T-helper 2 cell treated with Interferon-gamma antibody and Interleukin-4, amounts not matched to agents 5 μg/mL and 100 μg/mL, for 36 hours (primary cell): ENCODE measurements at regions not wholly inside any gene's neighbourhood (a gene's known extent, or its start where the extent isn't known, plus 50 kb on each side); places are given as distances from the start of the nearest gene placed in this dataset.

ENCODE experiments used
- DNase-seq: peaks from one replicate; pipeline ENCODE4 v3.0.0; 2021; ENCODE audit warnings: low spot score
- H3K27ac Mint-ChIP-seq: one replicate; pipeline ENCODE4 v1.8.0; 2021; ENCODE audit warnings: mild to moderate bottlenecking, mixed read lengths
- H3K27me3 Mint-ChIP-seq: one replicate; pipeline ENCODE4 v1.8.0; 2021; ENCODE audit warnings: low read depth, mixed read lengths
- H3K36me3 Mint-ChIP-seq: one replicate; pipeline ENCODE4 v1.8.0; 2021; ENCODE audit warnings: low read depth, mixed read lengths
- H3K4me1 Mint-ChIP-seq: one replicate; pipeline ENCODE4 v1.8.0; 2021; ENCODE audit warnings: low read depth, mixed read lengths
- H3K4me3 Mint-ChIP-seq: one replicate; pipeline ENCODE4 v1.8.0; 2022; ENCODE audit warnings: mild to moderate bottlenecking, moderate library complexity, mixed read lengths
- H3K9me3 Mint-ChIP-seq: one replicate; pipeline ENCODE4 v1.8.0; 2021; ENCODE audit warnings: mixed read lengths

- H3K9me3 Mint-ChIP-seq, result peaks cover 63% of the 10 kb centered on the region
- no peak overlapping the region for H3K27ac Mint-ChIP-seq
- DNase-seq, result no peak
These were observed 1202.9 kb upstream of the CDH8 start for GRCh38 chr16:63239065-63239570.

GRCh38 chr16:63230421-63231040 lies 1194.3 kb upstream of the CDH8 start:
- DNase-seq, result no peak
- Mint-ChIP-seq H3K36me3 (no peaks in the 10 kb centered on the region), H3K27ac (no peak overlapping the region)

More at GRCh38 chr16:63239065-63239570, 1202.9 kb upstream of the CDH8 start:
- Mint-ChIP-seq H3K4me1 (no peaks in the 10 kb centered on the region), H3K36me3 (peaks cover 1% of the 10 kb centered on the region), H3K4me3 (no peak overlapping the region), H3K27me3 (no peaks in the 10 kb centered on the region)

GRCh38 chr16:63228259-63228658 lies 1192.0 kb upstream of the CDH8 start:
- H3K9me3 Mint-ChIP-seq, result peaks cover 60% of the 10 kb centered on the region
- no peaks in the 10 kb centered on the region for H3K4me1 Mint-ChIP-seq
- H3K36me3 Mint-ChIP-seq, result no peaks in the 10 kb centered on the region
- no peaks in the 10 kb centered on the region for H3K27me3 Mint-ChIP-seq
- no peak for DNase-seq
- H3K4me3 Mint-ChIP-seq, result no peak overlapping the region
- no peak overlapping the region for H3K27ac Mint-ChIP-seq

More at GRCh38 chr16:63230421-63231040, 1194.3 kb upstream of the CDH8 start:
- Mint-ChIP-seq H3K4me3 (no peak overlapping the region), H3K4me1 (no peaks in the 10 kb centered on the region), H3K9me3 (peaks cover 60% of the 10 kb centered on the region), H3K27me3 (no peaks in the 10 kb centered on the region)

GRCh38 chr16:63223851-63224250 lies 1187.6 kb upstream of the CDH8 start:
- Mint-ChIP-seq H3K36me3 (no peaks in the 10 kb centered on the region), H3K4me3 (no peak overlapping the region), H3K9me3 (peaks cover 59% of the 10 kb centered on the region), H3K4me1 (no peaks in the 10 kb centered on the region), H3K27ac (no peak overlapping the region), H3K27me3 (no peaks in the 10 kb centered on the region)
- DNase-seq, result no peak

DNA sequence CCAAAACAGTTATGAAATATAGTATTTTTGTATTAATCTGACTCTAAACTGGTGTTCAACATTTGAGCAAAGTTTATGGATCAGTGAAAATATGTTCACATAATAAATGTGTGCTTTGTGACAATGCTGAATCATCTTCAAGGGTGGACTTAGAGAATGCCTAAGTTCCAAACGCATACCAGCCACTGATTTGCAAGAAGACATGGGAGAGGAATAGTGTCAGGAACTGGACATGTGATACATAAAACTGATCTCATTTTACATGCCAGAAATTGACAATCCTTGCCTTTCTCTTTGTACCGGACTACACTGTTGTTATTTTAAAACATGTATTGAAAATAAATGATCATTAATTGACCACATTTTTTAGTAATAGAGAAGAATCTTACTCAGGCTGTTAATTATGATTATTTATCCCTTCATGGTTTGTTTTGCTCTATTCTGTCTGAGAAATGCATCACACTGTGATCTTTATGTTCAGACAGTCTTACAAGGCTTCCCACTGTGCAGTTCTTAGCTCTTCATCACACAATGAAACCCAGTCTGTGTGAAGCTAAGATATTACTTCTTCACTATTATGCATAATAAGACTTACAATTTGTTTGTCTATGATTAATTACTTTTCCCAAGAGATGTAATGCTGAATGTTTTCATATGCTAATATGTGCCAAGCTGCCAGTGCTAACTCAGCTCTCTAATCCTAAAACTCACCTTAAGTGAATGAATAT lies 1180.6 kb upstream of the CDH8 start:
- H3K27ac Mint-ChIP-seq, result no peak overlapping the region
- no peak overlapping the region for H3K4me3 Mint-ChIP-seq
- H3K27me3 Mint-ChIP-seq, result no peaks in the 10 kb centered on the region
- H3K36me3 Mint-ChIP-seq, result no peaks in the 10 kb centered on the region
- no peak for DNase-seq
- no peaks in the 10 kb centered on the region for H3K4me1 Mint-ChIP-seq
- peaks cover 39% of the 10 kb centered on the region for H3K9me3 Mint-ChIP-seq

DNA sequence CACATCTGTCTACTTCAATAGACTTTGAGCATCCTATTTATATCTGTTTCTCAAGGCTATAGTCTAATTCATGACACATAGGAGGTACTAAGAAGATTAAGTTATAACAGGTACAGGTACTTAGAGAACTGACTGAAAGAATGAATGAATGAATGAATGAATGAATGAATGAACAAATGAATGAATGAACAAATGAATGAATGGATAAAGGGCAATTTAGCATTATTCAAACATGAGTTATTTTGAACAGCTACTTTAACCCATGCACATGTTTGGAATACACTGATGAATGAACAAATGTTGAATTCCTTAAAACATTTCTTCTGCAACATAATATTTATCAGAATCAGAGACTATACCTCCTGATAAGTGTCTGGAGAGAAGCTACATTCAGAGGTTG lies 1165.6 kb upstream of the CDH8 start:
- no peak for DNase-seq
- Mint-ChIP-seq H3K4me3 (no peak overlapping the region), H3K27ac (no peak overlapping the region), H3K36me3 (no peaks in the 10 kb centered on the region), H3K27me3 (no peaks in the 10 kb centered on the region), H3K9me3 (peaks cover 46% of the 10 kb centered on the region), H3K4me1 (no peaks in the 10 kb centered on the region)

- no peaks in the 10 kb centered on the region for H3K4me1 Mint-ChIP-seq
- peaks cover 41% of the 10 kb centered on the region for H3K9me3 Mint-ChIP-seq
- no peaks in the 10 kb centered on the region for H3K27me3 Mint-ChIP-seq
These were observed 1164.7 kb upstream of the CDH8 start for GRCh38 chr16:63200940-63201339.

GRCh38 chr16:63195336-63195735 lies 1159.1 kb upstream of the CDH8 start:
- no peaks in the 10 kb centered on the region for H3K36me3 Mint-ChIP-seq
- no peak for DNase-seq
- H3K4me3 Mint-ChIP-seq, result no peak overlapping the region
- no peaks in the 10 kb centered on the region for H3K4me1 Mint-ChIP-seq
- H3K9me3 Mint-ChIP-seq, result peaks cover 48% of the 10 kb centered on the region
- no peak overlapping the region for H3K27ac Mint-ChIP-seq
- no peaks in the 10 kb centered on the region for H3K27me3 Mint-ChIP-seq

More at GRCh38 chr16:63200940-63201339, 1164.7 kb upstream of the CDH8 start:
- no peak for DNase-seq
- Mint-ChIP-seq H3K36me3 (no peaks in the 10 kb centered on the region), H3K4me3 (no peak overlapping the region), H3K27ac (no peak overlapping the region)

- H3K9me3 Mint-ChIP-seq, result peaks cover 44% of the 10 kb centered on the region
- no peak overlapping the region for H3K4me3 Mint-ChIP-seq
- DNase-seq, result no peak
- no peaks in the 10 kb centered on the region for H3K27me3 Mint-ChIP-seq
- no peak overlapping the region for H3K27ac Mint-ChIP-seq
- no peaks in the 10 kb centered on the region for H3K36me3 Mint-ChIP-seq
- H3K4me1 Mint-ChIP-seq, result no peaks in the 10 kb centered on the region
These were observed 1156.7 kb upstream of the CDH8 start for GRCh38 chr16:63192980-63193379.

GRCh38 chr16:63188086-63188771 lies 1152.0 kb upstream of the CDH8 start:
- Mint-ChIP-seq H3K9me3 (peaks cover 58% of the 10 kb centered on the region), H3K4me3 (no peak overlapping the region), H3K4me1 (no peaks in the 10 kb centered on the region), H3K27ac (no peak overlapping the region), H3K27me3 (no peaks in the 10 kb centered on the region), H3K36me3 (no peaks in the 10 kb centered on the region)
- no peak for DNase-seq

- H3K27me3 Mint-ChIP-seq, result no peaks in the 10 kb centered on the region
- no peaks in the 10 kb centered on the region for H3K4me1 Mint-ChIP-seq
- H3K27ac Mint-ChIP-seq, result no peak overlapping the region
- H3K36me3 Mint-ChIP-seq, result no peaks in the 10 kb centered on the region
- no peak overlapping the region for H3K4me3 Mint-ChIP-seq
- DNase-seq, result no peak
- H3K9me3 Mint-ChIP-seq, result peaks cover 55% of the 10 kb centered on the region
These were observed 1151.4 kb upstream of the CDH8 start for GRCh38 chr16:63187638-63188037.

DNA sequence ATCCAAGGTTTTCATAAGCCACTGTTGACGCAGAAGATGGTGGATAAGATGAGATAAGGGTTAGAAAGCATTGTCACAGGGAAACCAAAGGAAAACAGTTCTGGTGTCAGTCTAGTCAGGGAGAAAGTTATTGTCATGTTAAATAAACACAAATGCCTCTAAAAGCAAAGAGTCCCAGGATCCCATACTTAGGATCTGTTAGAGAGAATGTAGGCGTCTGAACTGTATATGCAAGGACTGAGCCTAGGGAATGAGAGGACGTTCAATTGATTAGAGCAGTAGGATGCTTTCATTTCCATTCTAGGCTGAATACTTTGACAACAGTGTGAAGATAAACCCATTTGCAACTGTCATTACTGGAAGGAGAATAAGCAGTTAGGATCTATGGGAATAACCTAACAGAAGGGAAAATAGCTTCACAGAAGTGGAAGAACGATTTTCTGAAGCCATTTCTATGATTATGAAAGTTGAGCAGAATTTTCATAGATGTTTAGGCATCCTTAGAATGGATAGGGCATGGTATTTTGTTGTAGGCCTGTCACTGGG lies 1149.1 kb upstream of the CDH8 start:
- Mint-ChIP-seq H3K9me3 (peaks cover 57% of the 10 kb centered on the region), H3K4me3 (no peak overlapping the region), H3K27me3 (no peaks in the 10 kb centered on the region), H3K36me3 (no peaks in the 10 kb centered on the region), H3K27ac (no peak overlapping the region), H3K4me1 (no peaks in the 10 kb centered on the region)
- DNase-seq, result no peak

DNA sequence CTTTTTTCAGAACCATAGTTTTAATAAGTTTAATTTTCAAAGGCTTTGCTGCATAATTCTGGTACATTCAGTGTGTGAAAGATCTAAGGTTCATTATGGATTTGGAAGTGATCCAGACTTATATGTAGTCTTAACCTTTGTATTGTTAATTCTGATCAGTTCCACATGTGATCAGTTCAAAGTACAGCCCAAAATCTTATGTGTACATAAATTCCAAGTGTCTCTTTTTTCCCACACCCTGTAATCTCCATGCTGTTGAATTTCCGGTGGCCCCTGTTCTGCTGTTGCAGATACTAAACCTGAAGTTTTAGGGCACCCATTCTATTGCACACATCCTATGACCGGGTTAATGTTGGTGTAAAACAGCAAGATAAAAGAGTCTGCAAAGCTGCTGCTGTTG lies 1147.5 kb upstream of the CDH8 start:
- Mint-ChIP-seq H3K27ac (no peak overlapping the region), H3K9me3 (peaks cover 51% of the 10 kb centered on the region), H3K4me1 (no peaks in the 10 kb centered on the region), H3K27me3 (no peaks in the 10 kb centered on the region), H3K4me3 (no peak overlapping the region), H3K36me3 (no peaks in the 10 kb centered on the region)
- DNase-seq, result no peak

- Mint-ChIP-seq H3K4me3 (no peak overlapping the region), H3K27ac (no peak overlapping the region), H3K36me3 (no peaks in the 10 kb centered on the region), H3K9me3 (peaks cover 49% of the 10 kb centered on the region), H3K27me3 (no peaks in the 10 kb centered on the region), H3K4me1 (no peaks in the 10 kb centered on the region)
- DNase-seq, result no peak
These were observed 1139.1 kb upstream of the CDH8 start for GRCh38 chr16:63175313-63175712.
